GM21529 (cell line): ENCODE measurements at regions not wholly inside any gene's neighbourhood (a gene's known extent, or its start where the extent isn't known, plus 50 kb on each side); places are given as distances from the start of the nearest gene placed in this dataset.
A peak's percentile ranks its signal among the peaks of the same experiment; 100 is the strongest.
"Not testable (repeated sequence)": the region's sequence is repeated elsewhere in the genome, so short reads cannot be mapped to it uniquely, and the experiment has no call there.

Experiments
- ATAC-seq: cut with Tn5 transposase; IDR thresholded peaks from one replicate; pipeline ENCODE4 v1.9.1; 2021; ENCODE audit not compliant: unreplicated experiment

GRCh38 chr3:145089337-145089736 is 1071.6 kb downstream of the PLOD2 start:
- ATAC-seq: peak; percentile 18

GRCh38 chr3:145094355-145094941 is 1066.5 kb downstream of the PLOD2 start:
- ATAC-seq: peak; percentile 97

- not testable (repeated sequence) for ATAC-seq
Measured at GRCh38 chr3:145111141-145111540, 1049.8 kb downstream of the PLOD2 start.

GRCh38 chr3:145116769-145117168 is 1044.2 kb downstream of the PLOD2 start:
- no peak for ATAC-seq

- ATAC-seq: peak; percentile 58
Measured at GRCh38 chr3:145118303-145118702, 1042.7 kb downstream of the PLOD2 start.

- no peak for ATAC-seq
Measured at GRCh38 chr3:145124900-145125678, 1035.9 kb downstream of the PLOD2 start.

- no peak for ATAC-seq
Measured at GRCh38 chr3:145133281-145133680, 1027.7 kb downstream of the PLOD2 start.

- no peak for ATAC-seq
Measured at GRCh38 chr3:145134738-145135137, 1026.2 kb downstream of the PLOD2 start.

GRCh38 chr3:145144361-145144760 is 1016.6 kb downstream of the PLOD2 start:
- no peak for ATAC-seq

GRCh38 chr3:145145461-145145860 is 1015.5 kb downstream of the PLOD2 start:
- no peak for ATAC-seq

GRCh38 chr3:145159640-145160039 is 1001.3 kb downstream of the PLOD2 start:
- ATAC-seq: no peak

- no peak for ATAC-seq
Measured at GRCh38 chr3:145170121-145170520, 990.9 kb downstream of the PLOD2 start.

GRCh38 chr3:145175626-145176025 is 985.4 kb downstream of the PLOD2 start:
- no peak for ATAC-seq

- no peak for ATAC-seq
Measured at GRCh38 chr3:145176907-145177306, 984.1 kb downstream of the PLOD2 start.

GRCh38 chr3:145177828-145178227 is 983.2 kb downstream of the PLOD2 start:
- ATAC-seq: no peak

GRCh38 chr3:145182196-145182911 is 978.6 kb downstream of the PLOD2 start:
- ATAC-seq: peak; percentile 41

- ATAC-seq: no peak
Measured at GRCh38 chr3:145183261-145183660, 977.7 kb downstream of the PLOD2 start.

- ATAC-seq: no peak
Measured at GRCh38 chr3:145188079-145188770, 972.8 kb downstream of the PLOD2 start.

- no peak for ATAC-seq
Measured at GRCh38 chr3:145190138-145190537, 970.8 kb downstream of the PLOD2 start.

GRCh38 chr3:145190761-145191160 is 970.2 kb downstream of the PLOD2 start:
- ATAC-seq: no peak

GRCh38 chr3:145191543-145191942 is 969.4 kb downstream of the PLOD2 start:
- no peak for ATAC-seq
